ENCODE measurements at regions not wholly inside any gene's neighbourhood (a gene's known extent, or its start where the extent isn't known, plus 50 kb on each side); places are given as distances from the start of the nearest gene placed in this dataset.

DNA sequence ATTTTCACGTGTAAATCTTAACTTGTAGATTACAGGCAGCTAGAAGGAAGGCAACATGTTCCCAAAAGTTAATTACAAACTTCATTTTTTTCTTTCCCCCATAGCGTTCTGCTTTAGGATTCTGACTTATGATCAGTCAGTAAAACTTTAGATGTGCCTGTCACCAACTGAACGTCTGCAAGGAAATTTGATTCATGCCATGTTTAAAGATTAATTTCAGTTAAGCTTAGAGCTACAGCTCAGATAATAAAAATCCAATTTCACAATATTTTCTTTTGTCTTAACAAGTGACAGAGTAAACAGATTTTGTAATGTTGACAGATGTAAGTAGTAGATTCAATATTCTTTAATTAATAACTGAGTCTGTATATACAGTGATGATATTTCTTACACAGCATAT, 253.1 kb downstream of the NFKBIZ start:
- no TSS peak for BruUV-seq (replicated peaks)
- FAIRE-seq (peak; percentile 48), DNase-seq (ENCODE audit: low read depth, low spot score) (no peak)
- ChIA-PET CTCF (interaction anchor here (1.1 to 1.3 kb wide), 2 partner anchors 9 to 57 kb away, joined by 3 read pairs; no protein-coding TSS in a partner anchor), POLR2A (no interaction called here)
- intact Hi-C loops (cut with micrococcal nuclease) (no loop called here), dilution Hi-C loops (cut with MboI; ENCODE audit: extremely low pct_ligation_motif_present, low sequenced_read_pairs) (no loop called here)
- Histone ChIP-seq H3K4me1 (ENCODE audit: control insufficient read depth, extremely low read depth, insufficient read depth, low read length) (peaks cover 10% of the 10 kb centered on the region), H3K9me3 (replicated peaks; ENCODE audit: control insufficient read depth, insufficient read depth, low read length) (no peaks in the 10 kb centered on the region), H3K27ac (ENCODE audit: insufficient read depth, low read depth, low read length) (no peak overlapping the region), H3K4me3 (replicated peaks in 1 of 3; ENCODE audit: insufficient read depth in 1 of 3, low read depth in 1 of 3, low read length in 3 of 3) (no peak overlapping the region), H3K4me2 (ENCODE audit: insufficient read depth, low read length) (no peak overlapping the region), H3K36me3 (ENCODE audit: control insufficient read depth in 2 of 2, extremely low read depth in 1 of 2, insufficient read depth in 2 of 2, low read length in 2 of 2) (no peaks in the 10 kb centered on the region), H2AFZ (ENCODE audit: low read depth, low read length) (no peak overlapping the region), H3K9ac (replicated peaks; ENCODE audit: extremely low read depth, insufficient read depth, low read length) (no peak overlapping the region), H4K20me1 (replicated peaks; ENCODE audit: control insufficient read depth, extremely low read depth, insufficient read depth, low read length) (no peaks in the 10 kb centered on the region), H3K27me3 (ENCODE audit: control insufficient read depth in 2 of 2, insufficient read depth in 2 of 2, low read length in 2 of 2) (no peaks in the 10 kb centered on the region), H3K9me1 (replicated peaks; ENCODE audit: control insufficient read depth, extremely low read depth, insufficient read depth, low read length) (no peaks in the 10 kb centered on the region), H3K79me2 (ENCODE audit: control insufficient read depth, insufficient read depth, low read length) (no peaks in the 10 kb centered on the region)
- TF ChIP-seq, protein P1, sequence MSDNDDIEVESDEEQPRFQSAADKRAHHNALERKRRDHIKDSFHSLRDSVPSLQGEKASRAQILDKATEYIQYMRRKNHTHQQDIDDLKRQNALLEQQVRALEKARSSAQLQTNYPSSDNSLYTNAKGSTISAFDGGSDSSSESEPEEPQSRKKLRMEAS (IDR thresholded peaks at IDR 0.05; ENCODE audit: insufficient read depth, insufficient read length): no peak
- TF ChIP-seq, protein P2, sequence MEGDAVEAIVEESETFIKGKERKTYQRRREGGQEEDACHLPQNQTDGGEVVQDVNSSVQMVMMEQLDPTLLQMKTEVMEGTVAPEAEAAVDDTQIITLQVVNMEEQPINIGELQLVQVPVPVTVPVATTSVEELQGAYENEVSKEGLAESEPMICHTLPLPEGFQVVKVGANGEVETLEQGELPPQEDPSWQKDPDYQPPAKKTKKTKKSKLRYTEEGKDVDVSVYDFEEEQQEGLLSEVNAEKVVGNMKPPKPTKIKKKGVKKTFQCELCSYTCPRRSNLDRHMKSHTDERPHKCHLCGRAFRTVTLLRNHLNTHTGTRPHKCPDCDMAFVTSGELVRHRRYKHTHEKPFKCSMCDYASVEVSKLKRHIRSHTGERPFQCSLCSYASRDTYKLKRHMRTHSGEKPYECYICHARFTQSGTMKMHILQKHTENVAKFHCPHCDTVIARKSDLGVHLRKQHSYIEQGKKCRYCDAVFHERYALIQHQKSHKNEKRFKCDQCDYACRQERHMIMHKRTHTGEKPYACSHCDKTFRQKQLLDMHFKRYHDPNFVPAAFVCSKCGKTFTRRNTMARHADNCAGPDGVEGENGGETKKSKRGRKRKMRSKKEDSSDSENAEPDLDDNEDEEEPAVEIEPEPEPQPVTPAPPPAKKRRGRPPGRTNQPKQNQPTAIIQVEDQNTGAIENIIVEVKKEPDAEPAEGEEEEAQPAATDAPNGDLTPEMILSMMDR (IDR thresholded peaks at IDR 0.05; ENCODE audit: extremely low read depth in 1 of 2, insufficient read depth in 1 of 2, low read depth in 1 of 2, low read length in 2 of 2): no peak
- TF ChIP-seq JUN (IDR thresholded peaks at IDR 0.05; ENCODE audit: borderline replicate concordance, insufficient read depth, insufficient read length, low read depth): no peak
- no peak for TF ChIP-seq MYC (IDR thresholded peaks at IDR 0.05; ENCODE audit: low read depth, low read length)
- no peak for TF ChIP-seq GATA2 (IDR thresholded peaks at IDR 0.05; ENCODE audit: insufficient read depth, insufficient read length, low read depth, low read length)
- TF ChIP-seq EZH2 (IDR thresholded peaks at IDR 0.05; ENCODE audit: borderline replicate concordance, low read depth, low read length, severe bottlenecking): no peak
- TF ChIP-seq POLR2AphosphoS5 (IDR thresholded peaks at IDR 0.05; ENCODE audit: insufficient read depth, low read depth, low read length): no peak
- TF ChIP-seq FOS (IDR thresholded peaks at IDR 0.05; ENCODE audit: borderline replicate concordance, insufficient read depth, low read length): no peak
- TF ChIP-seq POLR2A (IDR thresholded peaks at IDR 0.05; ENCODE audit: low read depth, low read length): no peak
